Kidney (tissue), 13 donors: ENCODE measurements at regions not wholly inside any gene's neighbourhood (a gene's known extent, or its start where the extent isn't known, plus 50 kb on each side); places are given as distances from the start of the nearest gene placed in this dataset.

Source experiments
- DNase-seq, 5 donors: peaks; one replicate each; pipeline ENCODE4 v3.0.0-alpha.2; 2013 to 2020
- FAIRE-seq: peaks from 2 replicates; lab custom pipeline; 2012; peaks lifted over from hg19 to GRCh38; lab: Jason Lieb, UNC
- H3K27ac ChIP-seq, 2 donors: one replicate each; pipeline ENCODE4 v1.7.0; 2013; ENCODE audit warnings: low read depth in 2 of 2, low read length in 2 of 2, inconsistent platforms in 1 of 2
- H3K27me3 ChIP-seq: one replicate; pipeline ENCODE4 v1.7.1; 2013; ENCODE audit warnings: low read length, inconsistent platforms; ENCODE audit not compliant: control insufficient read depth, insufficient read depth
- H3K36me3 ChIP-seq, 3 donors: one replicate each; pipeline versions ENCODE4 v1.7.0 to v1.7.1; 2013; ENCODE audit warnings: low read length in 3 of 3, control low read depth in 1 of 3, inconsistent platforms in 1 of 3; ENCODE audit not compliant: insufficient read depth in 3 of 3, control insufficient read depth in 2 of 3
- H3K4me1 ChIP-seq, 3 donors: one replicate each; pipeline versions ENCODE4 v1.7.0 to v1.7.1; 2013; ENCODE audit warnings: low read length in 3 of 3, inconsistent platforms in 1 of 3, low read depth in 1 of 3; ENCODE audit not compliant: control insufficient read depth in 2 of 3, insufficient read depth in 2 of 3
- H3K4me3 ChIP-seq, 3 donors: one replicate each; pipeline versions ENCODE4 v1.7.0 to v1.8.1; 2013; ENCODE audit warnings: low read length in 3 of 3, control low read depth in 1 of 3, inconsistent platforms in 1 of 3
- H3K9ac ChIP-seq, 3 donors: one replicate each; pipeline versions ENCODE4 v1.7.0 to v1.7.1; 2013; ENCODE audit warnings: low read length in 3 of 3, control low read depth in 1 of 3, inconsistent platforms in 1 of 3
- H3K9me3 ChIP-seq, 3 donors: one replicate each; pipeline versions ENCODE4 v1.7.0 to v1.7.1; 2013; ENCODE audit warnings: low read length in 3 of 3, control low read depth in 1 of 3, inconsistent platforms in 1 of 3; ENCODE audit not compliant: control insufficient read depth in 2 of 3, insufficient read depth in 1 of 3
- CTCF ChIP-seq: IDR thresholded peaks from 3 replicates; pipeline ENCODE4 v1.5.1; 2012; ENCODE audit warnings: mild to moderate bottlenecking, moderate library complexity, borderline replicate concordance; ENCODE audit not compliant: insufficient read depth; ENCODE audit errors: extremely low read depth
- intact Hi-C: fragments of 100-400 bp; cut with DNase I; formaldehyde crosslinking; loops from one replicate; pipeline ENCODE4 v1.11.1; 2022
- donor health status: control.
- donor health status: control.
- donor health status: control.
- donor health status: control.
- donor health status: control.
- donor health status: DM: yes; HTN: yes; CAD: no.
- donor health status: Normal renal cell carcinoma (clear cell type).

DNA sequence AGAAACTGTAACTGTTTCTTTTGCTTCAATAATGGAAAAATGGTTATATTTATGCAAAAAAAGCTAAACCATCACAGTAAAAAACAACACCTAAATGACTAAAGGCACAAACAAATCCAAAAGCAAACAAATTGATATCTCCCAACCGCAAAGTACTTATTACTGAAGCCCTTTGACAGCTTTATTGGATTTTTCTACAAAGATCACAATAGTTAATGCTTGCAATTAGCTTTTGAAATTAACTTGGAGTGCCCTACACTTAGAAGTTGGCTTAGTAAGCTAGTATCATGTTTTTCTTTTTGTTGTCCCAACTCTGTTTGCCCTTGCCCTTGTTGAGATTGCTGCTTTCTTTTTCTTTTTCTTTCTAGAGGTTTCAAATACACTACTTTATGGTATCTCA is 257.5 kb downstream of the INHBA start:
- Histone ChIP-seq H3K9ac (no peak overlapping the region), H3K9me3 (no peaks in the 10 kb centered on the region), H3K27me3 (no peaks in the 10 kb centered on the region), H3K4me3 (no peak overlapping the region), H3K4me1 (no peaks in the 10 kb centered on the region), H3K36me3 (no peaks in the 10 kb centered on the region), H3K27ac (no peak overlapping the region)
- FAIRE-seq (no peak), DNase-seq (no peak)
- TF ChIP-seq CTCF = no peak
- intact Hi-C loops = no loop called here

DNA sequence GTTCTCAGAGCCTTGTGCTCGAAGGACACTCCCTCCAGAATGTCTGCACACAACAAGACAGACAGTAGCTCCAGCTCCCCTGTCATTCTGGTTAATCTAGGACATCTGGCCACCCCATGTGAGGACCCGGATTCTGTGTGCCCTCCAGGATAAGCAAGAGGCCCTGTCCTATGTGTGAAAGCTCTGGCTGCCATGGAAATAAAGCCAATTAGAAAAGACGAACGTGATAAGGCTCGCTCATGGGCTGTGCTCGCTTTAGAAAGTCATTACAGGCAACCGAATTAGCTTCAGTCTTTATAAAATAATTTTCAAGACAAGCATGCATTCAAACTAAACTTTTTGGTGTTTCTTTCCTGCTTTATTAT is 263.4 kb downstream of the INHBA start:
- FAIRE-seq = no peak
- intact Hi-C loops = no loop called here
- H3K27ac ChIP-seq = no peak overlapping the region

DNA sequence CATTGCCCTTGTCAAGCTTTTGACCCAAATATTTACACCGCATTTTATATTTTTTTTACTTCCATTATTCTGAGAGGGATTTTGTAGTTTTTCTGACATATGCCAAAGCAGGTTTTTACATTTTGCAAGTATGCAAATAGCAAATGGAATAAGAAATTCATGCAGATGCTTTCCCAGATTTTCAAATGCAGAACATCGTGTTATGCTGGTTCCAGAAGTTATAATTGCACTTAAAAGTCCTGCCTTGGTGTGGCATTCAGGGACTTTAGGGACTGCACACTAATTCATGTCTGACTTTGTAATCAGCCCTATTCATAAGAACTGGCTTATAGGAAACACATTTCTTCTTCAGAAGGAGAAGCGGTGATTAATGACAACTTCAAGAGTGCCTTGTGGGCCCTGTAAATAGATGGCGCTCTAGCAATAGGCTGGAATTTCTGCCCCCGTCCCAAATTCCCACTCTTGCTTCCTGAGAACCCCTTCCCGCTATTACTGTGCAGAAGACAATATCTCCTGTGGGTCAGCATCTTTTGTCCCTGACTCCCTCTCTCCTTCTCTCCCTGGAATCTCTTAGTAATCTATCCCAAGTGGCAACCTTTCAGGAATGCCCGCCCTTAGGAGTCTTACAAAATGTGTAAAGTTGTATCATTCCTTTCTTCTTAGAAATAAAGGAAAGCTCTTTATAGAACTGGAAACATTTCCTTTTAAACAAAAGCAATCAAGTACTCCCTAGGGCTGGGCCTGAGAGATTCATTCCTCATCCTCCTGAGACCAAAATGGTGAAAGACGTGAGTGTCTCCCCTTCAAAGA is 264.0 kb downstream of the INHBA start:
- Histone ChIP-seq H3K27me3 (no peaks in the 10 kb centered on the region), H3K4me1 (no peaks in the 10 kb centered on the region), H3K36me3 (no peaks in the 10 kb centered on the region), H3K9ac (no peak overlapping the region), H3K27ac (no peak overlapping the region), H3K4me3 (no peak overlapping the region), H3K9me3 (no peaks in the 10 kb centered on the region)
- FAIRE-seq (no peak), DNase-seq (no peak)
- TF ChIP-seq CTCF = no peak
- intact Hi-C loops = no loop called here

More for the DNA sequence above, 263.4 kb downstream of the INHBA start:
- no peaks in the 10 kb centered on the region for H3K9me3 ChIP-seq
- no peaks in the 10 kb centered on the region for H3K4me1 ChIP-seq
- H3K27me3 ChIP-seq = no peaks in the 10 kb centered on the region
- no peak for TF ChIP-seq CTCF
- H3K4me3 ChIP-seq = no peak overlapping the region
- H3K36me3 ChIP-seq = no peaks in the 10 kb centered on the region
- no peak for DNase-seq
- H3K9ac ChIP-seq = no peak overlapping the region
